Hematopoietic multipotent progenitor cell treated with erythropoietin and hydrocortisone succinate and interleukin-3 and kit ligand, for 6 days (in vitro differentiated cells): ENCODE measurements at regions not wholly inside any gene's neighbourhood (a gene's known extent, or its start where the extent isn't known, plus 50 kb on each side); places are given as distances from the start of the nearest gene placed in this dataset.

Experiments
- DNase-seq: peaks from one replicate; pipeline ENCODE4 v3.0.0-alpha.2; 2015

DNA sequence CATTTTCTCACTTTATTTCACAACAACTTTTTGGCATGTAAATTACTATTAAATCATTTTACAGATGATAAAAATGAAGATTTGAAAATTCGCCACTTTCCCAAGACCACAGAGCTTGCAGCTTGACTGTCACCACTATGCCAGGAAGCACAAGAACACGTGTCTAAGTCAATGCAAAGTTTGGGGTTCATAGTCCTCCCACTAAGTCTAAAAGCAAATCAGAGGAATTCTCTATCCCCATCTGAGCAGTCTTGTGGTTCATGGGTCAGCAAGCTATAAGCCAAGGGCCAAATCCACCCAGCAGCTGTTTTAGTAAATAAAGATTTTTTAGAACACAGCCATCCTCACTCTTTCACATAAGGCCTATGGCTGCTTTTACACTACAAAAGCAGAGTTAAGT is 833.3 kb upstream of the INTU start:
- no peak for DNase-seq

DNA sequence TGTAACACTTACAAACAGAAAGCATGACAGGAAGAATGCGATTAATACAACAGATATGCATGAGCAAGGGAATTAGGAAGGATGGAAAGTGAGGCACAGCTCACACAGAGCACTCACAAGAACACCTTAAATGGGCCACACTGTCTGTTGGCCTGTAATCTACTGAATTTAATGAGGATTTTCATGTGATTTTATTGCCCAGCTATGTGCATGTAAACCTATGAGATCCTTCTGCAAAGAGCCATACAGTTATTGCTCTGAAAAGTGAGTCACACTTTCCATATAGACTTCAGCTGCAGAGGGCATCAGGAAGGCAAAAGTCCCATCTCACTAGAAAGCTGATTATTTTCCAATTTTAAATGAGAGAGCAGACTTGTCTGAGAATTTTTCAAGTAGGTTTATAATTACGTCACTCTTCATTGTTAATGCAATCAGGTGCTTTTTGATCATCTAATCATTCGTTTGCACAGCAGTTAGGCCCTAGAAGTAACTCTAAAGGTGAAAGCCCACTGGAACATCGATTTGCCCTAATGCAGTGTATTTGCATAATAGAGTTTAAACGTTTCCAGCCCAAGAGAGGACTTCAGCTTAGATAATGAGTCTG is 832.7 kb upstream of the INTU start:
- DNase-seq: no peak

DNA sequence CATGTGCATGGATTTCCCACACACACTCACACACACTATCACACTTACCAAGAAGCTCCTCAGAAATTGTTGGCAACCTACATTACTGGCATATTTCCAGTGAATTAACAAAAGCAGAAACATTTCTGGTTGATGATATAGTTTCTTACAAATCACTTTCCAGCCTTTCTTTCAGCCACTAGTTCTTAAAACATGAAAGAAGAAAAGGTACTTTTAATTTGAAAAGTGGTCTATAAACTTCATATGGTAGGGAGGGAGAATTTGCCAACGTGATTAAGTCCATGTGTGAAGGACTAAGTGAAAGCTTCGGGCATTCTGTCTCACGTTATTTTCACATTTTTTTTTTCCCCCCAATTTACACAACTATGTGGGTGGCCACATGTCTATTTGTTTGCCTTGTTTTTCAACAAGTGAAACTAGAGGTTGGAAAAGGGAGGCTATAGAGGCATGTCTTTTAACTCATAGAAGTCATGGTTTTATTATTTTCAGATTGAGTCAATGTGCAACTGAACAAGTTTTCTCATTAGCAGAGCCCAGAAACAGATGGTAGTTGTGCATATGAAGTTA is 832.1 kb upstream of the INTU start:
- no peak for DNase-seq

DNA sequence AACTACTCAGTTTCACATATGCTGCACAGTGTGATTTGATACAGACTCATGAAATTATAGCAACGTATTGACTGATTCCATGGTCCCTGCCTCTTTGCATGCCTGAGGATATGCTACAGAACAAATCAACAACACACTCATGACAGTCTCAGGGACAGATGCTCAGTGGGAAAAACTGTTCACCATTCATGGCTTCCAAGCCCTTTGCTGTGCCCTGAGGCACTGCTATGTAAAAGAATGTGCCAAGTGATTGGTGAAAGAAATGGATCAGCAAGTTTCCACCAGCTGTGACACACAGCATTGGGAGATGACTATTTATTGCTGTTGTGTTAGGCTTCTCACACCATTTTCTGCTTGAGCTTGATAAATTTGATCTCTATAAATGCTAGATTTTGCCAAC is 825.6 kb upstream of the INTU start:
- no peak for DNase-seq

DNA sequence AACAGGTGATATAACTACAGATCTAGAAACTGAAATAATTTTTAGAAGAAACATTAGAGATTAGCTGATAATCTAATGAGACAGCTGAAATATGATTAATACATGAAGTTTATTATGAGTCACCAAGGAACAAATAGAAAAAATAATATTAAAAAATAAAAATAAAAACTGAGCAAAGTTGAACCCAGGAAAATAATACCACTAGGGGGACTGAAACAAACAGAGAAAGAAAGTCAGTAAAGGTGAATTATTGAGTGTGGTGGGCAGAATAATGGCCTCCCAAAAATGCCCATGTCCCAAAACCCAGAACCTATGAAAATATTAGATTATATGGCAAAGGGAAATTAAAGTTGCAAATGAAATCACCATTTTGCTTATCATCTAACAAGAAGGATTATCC is 820.7 kb upstream of the INTU start:
- no peak for DNase-seq

DNA sequence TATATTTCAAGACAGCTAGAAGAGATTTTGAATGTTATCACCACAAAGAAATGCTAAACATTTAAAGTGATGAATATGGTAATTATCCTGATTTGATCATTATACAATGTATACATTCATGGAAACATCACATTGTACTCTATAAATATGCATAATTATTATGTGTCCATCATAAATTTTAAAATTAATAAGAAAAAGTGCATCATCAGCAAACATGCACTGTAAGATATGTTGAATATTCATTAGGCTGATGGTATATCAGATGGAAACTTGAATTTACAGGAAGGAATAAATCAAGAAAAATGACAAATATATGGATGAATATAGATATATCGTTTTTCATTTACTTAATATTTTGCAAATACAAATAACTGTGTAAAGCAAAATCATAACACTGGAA is 812.1 kb upstream of the INTU start:
- no peak for DNase-seq

DNA sequence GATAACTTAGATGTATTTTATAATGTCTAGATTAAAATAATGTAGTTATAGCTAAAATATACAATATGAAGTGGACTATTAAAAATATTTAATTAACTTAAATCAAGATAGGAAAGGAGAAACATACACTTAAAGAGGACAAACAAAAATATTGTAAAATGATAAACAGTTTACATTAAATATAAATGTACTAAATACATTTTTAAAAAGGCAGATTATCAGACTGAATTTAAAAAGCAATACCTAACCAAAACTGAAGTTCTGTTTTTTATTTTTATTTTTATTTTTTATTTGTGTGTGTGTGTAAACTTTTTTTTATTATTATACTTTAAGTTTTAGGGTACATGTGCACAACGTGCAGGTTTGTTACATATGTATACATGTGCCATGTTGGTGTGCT is 811.6 kb upstream of the INTU start:
- DNase-seq: no peak

DNA sequence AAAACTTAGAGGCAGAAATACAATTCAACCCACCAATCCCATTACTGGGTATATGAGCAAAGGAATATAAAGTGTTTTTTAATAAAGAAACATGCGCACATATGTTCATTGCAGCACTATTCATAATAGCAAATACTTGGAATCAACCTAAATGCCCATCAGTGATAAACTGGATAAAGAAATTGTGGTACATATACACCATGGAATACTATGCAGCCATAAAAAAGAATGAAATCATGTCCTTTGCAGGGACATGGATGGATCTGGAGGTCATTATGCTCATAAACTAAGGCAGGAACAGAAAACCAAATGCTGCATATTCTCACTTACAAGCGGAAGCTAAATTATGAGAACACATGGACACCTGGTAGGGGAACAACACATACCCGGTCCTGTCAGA is 807.7 kb upstream of the INTU start:
- DNase-seq: no peak

DNA sequence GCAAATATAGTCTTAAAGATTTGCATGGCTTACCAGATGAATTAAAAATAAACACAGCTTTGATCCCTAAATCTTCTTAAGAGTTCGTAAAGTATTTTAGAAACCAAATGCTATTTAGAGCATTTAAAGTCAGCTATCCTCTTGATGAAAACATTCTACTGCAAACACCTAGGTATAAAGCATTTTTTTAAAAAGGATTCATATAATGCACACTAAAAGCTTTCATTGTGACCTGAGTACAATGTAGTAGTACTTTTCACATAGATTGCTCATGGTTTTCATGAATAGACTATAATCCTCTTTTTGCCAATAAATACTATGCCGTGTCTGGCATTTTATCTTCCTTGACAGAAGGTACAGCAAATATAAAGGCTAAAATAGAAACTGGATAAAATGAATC is 805.1 kb upstream of the INTU start:
- no peak for DNase-seq

DNA sequence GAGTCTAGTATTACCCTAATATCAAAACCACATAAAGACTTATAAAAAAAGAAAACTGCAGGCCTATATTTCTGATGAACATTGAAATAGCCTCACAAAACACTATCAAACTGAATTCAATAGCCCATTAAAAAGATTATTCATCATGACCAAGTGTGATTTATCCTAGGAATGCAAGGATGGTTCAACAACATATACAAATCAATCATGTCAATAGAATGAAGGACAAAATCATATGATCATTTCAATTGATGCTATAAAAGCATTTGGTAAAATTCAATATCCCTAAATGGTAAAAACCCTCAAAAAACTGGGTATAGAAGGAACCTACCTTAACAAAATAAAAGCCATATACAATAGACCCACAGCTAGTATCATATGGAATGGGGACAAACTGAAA is 797.9 kb upstream of the INTU start:
- no peak for DNase-seq

DNA sequence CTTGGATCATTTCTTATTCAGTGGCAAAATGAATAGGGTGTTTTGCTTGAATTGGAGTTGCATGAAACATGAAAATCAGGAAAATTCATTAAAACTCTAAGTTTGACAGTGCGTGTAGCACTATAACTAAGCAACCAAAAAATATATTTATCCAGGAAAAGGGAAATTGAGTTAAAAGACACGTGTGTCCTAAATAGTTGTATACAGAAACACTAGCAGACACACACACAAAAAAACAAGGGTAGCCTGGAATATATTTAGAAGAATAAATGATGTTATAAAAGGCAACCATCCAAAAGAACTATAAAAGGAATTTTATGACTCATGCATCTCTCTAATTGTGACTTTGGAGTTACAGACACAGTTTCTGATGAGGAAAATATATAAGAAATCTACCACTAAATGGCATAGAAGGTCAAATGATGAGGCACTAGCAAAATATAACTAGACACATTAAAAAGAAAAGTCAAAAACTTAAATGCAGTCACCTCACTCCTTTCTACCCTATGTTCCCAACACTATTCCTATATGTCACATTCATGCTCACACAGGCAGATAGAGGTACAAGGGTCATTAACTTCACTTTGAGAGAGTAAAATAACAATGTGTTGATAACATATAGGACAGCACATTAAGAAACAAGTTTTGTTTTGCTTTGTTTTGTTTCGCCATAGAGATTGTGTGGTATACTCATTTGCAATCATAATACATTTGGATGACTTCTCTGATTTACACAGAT is 793.6 kb upstream of the INTU start:
- no peak for DNase-seq

DNA sequence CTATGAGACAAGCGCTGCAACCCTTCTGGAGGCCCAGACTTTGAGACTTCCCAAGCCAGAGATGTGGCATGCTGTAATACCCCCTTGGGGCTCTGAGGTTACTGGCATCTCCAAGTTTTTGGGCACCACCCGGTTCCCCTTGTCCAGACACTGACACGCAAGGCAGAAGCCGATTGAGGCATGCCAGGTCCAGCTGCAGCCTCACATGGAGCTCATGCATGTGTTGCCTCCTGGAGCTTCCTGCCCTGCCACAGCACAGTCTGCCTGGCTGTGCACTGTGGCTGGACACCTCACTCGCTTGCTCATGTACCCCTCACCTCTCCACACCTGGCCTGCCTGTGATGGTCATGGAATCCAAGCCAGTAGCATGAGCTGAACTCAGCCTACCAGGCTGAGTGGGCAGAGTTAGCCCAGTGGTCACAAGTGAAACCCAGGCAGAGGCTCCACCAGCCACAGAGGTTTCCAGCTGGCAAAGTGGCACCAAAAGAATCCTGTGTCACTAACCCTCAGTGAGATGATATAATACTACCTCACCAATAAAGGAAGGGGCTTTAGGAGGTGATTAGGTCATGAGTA is 789.2 kb upstream of the INTU start:
- DNase-seq: no peak

DNA sequence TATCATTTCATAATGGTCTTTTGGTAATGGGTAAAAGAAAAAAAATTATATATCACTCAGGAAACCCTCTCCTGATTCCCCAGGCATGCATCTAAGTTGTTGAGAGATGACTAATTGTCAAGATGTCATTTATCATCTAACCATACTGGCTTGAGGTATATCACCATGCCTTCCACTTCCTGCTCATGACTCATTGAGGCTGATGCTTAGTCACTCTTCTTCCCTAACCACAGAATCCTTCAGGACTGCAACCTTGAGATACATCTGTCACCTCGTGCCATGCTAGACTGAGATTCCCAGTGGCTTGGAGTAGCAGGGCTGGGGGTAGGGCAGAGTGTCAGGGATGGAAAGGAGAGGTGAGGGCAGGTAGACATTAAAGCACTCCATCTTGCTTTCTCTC is 782.5 kb upstream of the INTU start:
- DNase-seq: no peak

DNA sequence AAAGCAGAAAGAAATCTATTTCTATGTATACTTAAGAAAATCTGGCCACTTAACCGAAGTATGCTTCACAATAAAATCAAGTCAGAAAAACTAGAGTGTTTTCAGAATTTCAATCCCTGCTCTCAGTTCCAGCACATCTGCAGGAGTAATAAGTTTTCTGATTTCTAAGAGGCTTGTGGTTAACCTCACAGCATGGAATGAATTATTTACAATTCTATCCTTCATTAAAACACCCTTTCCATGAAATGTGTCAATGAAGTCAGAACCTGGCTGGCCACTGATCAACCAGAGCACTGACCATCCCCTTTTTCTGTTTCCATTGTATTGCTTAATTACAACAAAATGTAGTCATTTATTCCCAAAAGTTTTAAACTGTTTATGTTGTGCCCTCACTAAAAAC is 781.4 kb upstream of the INTU start:
- no peak for DNase-seq

DNA sequence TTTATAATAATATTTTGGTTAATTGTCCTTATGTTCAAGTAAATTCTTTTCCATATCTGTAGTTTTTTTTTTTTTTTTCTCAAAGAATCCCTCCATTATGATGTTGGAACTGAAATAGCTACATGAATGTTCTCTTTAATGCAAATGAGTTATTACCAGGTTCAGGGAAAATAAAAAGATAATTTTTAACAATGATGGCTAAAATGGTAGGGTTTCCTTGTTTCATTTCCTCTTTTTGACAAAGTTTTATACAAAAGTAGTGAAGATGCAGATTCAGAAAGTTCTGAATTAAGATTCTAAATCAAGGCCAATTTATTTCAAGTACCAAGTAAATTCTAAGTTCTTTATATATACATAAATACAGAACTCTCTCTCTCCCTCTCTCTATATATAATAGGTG is 779.0 kb upstream of the INTU start:
- DNase-seq: no peak

DNA sequence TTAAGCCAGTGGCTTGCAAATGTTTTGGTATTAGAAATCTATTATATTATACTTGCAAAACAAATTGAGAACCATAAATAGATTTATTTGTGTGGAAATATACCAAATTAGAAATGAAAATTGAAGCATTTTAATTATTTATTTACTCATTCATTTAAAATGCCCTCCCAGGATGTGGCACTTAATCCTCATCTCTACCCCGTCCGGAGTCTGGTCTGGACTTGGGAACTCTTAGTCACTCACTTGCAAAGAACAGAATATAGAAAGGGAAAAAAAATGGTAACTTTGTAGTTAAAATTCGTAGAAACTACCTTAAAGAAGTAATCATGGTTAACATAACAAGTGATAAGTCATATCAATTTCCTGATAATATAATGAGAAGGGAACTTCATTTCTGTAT is 775.9 kb upstream of the INTU start:
- DNase-seq: no peak

DNA sequence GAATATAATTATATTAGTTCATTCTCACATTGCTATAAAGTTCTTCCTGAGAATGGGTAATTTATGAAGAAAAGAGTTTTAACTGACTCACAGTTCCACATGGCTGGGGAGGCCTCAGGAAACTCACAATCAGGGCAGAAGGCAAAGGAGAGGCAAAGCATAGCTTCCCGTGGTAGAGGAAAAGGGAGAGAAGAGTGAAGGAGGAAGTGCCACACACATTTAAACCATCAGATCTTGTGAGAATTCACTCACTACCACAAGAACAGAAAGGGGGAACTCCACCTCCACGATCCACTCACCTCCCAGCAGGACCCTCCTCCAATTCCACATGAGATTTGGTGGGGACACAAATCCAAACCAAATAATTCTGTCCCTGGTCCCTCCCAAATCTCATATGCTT is 773.4 kb upstream of the INTU start:
- DNase-seq: no peak

DNA sequence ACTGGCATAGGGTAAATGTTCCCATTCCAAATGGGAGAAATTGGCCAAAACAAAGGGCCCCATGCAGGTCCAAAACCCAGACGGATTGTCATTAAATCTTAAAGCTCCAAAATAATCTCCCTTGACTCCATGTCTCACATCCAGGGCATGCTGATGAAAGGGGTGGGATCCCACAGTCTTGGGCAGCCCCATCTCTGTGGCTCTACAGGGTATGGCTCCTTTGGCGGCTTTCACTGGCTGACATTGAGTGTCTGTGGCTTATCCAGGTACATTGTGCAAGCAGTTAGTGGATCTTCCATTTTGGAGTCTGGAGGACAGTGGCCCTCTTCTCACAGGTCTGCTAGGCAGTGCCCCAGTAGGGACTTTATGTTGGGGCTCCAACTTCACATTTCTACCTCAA is 772.9 kb upstream of the INTU start:
- DNase-seq: no peak

DNA sequence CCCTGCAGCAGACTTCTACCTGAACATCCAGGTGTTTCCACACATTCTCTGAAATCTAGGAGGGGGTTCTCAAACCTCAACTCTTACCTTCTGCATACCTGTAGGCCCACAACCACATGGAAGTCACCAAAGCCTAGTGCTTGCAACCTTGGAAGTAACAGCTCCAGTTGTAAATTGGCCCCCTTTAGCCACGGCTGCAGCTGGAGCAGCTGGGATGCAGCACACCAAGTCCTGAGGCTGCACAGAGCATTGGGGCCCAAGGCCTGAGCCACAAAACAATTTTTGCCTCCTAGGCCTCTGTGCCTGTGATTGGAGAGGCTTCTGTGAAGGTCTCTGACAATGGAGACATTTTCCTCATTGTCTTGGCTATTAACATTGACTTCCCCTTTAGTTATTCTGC is 772.4 kb upstream of the INTU start:
- no peak for DNase-seq

DNA sequence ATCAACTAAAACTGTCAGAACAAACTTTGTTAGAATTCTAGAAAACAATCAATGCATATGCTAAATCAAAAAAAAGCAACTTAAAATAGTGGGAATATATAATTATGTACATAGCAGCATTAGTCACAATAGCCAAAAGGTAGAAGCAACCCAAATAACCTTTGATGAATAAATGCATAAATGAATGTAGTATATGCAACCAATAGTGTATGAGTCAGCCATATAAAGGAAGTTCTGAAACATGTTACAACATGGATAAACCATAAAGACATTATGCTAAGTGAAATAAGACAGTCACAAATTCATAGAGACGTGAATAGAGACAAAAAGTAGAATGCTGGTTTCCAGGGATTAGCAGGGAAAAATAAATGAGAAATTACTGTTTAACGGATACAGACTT is 762.8 kb upstream of the INTU start:
- DNase-seq: no peak

DNA sequence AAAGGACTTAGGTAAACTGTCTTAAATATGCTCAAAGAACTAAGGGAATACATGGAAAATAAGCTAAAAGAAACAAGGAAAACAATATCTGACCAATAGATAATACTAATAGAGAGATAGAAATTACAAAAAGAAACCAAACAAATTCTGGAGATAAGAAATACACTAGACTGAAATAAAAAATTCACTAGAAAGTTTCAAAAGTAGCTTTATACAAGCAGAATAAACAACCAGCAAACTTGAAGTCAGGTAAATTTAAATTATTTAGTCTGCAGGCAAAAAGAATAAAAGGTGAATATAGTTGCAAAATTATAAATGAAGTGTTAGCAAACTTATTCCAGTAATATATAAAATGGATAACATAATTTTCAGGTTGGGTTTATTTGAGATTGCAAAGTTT is 760.9 kb upstream of the INTU start:
- DNase-seq: no peak

DNA sequence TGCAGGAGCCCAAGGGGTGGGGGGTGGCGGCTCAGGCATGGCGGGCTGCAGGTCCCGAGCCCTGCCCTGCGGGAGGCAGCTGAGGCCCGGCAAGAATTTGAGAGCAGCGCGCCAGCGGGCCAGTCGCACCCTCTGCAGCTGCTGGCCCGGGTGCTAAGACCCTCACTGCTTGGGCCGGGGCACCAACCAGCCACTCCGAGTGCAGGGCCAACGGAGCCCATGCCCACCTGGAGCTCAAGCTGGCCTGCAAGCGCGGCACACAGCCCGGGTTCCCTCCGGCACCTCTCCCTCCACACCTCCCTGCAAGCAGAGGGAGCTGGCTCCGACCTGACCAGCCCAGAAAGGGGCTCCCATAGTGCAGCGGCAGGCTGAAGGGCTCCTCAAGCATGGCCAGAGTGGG is 758.2 kb upstream of the INTU start:
- no peak for DNase-seq

DNA sequence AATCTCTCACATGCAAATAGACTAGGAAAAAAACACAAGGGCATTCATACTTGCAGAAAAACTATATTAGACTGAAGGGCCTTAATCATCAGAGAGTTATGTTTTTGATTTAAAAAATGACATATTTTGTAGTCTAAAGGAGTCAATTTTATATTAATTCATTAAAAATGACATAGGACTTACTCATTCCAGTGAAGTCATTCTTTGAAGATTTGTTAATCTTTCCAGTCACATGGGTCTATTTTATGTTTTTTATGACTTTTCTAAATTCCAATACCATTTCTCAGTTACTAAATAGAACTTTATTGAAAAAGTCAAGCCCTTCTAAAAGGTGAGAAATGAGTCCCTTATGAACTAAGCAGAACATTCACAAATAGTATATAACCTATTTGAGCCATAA is 743.8 kb upstream of the INTU start:
- no peak for DNase-seq

DNA sequence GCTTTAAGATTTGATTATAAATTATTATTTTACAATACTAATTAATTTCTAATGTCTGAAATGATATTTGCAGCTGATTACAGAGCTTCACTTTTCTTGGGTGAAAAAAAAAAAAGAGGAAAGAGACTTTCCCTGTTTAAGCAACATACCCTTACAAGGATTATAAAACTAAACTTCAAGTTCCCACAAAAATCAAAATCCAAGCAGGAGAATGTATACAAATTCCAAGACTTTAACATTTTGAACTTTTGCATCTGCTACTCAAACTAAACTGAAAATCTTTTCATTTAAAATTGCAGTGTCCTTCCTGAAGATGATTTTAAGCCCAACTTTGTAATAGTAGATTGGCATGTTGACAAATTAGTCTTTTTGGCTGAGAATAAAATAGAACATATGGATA is 742.4 kb upstream of the INTU start:
- DNase-seq: no peak

DNA sequence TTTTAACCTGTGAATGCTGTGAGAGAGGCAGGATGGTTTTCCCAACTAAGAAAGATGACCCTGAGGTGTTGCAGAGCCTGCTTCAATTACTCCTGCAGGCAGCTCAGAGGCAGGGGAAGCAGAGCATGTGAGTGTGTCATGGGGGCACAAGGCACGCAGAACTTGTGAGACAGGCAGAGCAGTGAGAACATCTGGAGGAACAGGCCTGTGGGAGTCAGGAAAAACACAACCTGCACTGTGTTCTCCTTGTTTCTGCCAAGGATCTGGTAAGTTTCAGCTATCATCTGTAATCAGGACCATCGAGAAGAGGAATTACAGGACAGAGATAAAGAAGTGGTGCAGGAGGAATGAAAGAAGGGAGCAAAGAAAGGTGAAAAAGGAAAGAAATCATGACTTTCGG is 741.8 kb upstream of the INTU start:
- no peak for DNase-seq
